ENCODE measurements at regions not wholly inside any gene's neighbourhood (a gene's known extent, or its start where the extent isn't known, plus 50 kb on each side); places are given as distances from the start of the nearest gene placed in this dataset.

GRCh38 chr12:118500299-118500698 lies 123.9 kb downstream of the SUDS3 start:
- TF ChIP-seq CTCF (IDR thresholded peaks at IDR 0.05) (no peak), POLR2A (IDR thresholded peaks at IDR 0.05) (no peak)
